HEK293T (cell line): ENCODE measurements at regions not wholly inside any gene's neighbourhood (a gene's known extent, or its start where the extent isn't known, plus 50 kb on each side); places are given as distances from the start of the nearest gene placed in this dataset.

Experiments
- BHLHE40 ChIP-seq: fragments of 450-650 bp; IDR thresholded peaks from 2 replicates; pipeline ENCODE4 v1.6.1; 2016; ENCODE audit warnings: mild to moderate bottlenecking, moderate library complexity, borderline replicate concordance
- ELF4 ChIP-seq: fragments of 450-650 bp; IDR thresholded peaks from 2 replicates; pipeline ENCODE4 v1.6.1; 2017; ENCODE audit warnings: antibody characterized with exemption
- FOXK2 ChIP-seq: fragments of 450-650 bp; IDR thresholded peaks from 2 replicates; pipeline ENCODE4 v1.6.1; 2016; ENCODE audit warnings: mild to moderate bottlenecking
- L3MBTL2 ChIP-seq: fragments of 450-650 bp; conservative IDR thresholded peaks from 2 replicates; pipeline ENCODE4 v1.6.1; 2016; ENCODE audit warnings: mild to moderate bottlenecking
- SP1 ChIP-seq: fragments of 450-650 bp; IDR thresholded peaks from 2 replicates; pipeline ENCODE4 v1.6.1; 2017
- TARDBP ChIP-seq: fragments of 450-650 bp; IDR thresholded peaks from 2 replicates; pipeline ENCODE4 v1.6.1; 2016

GRCh38 chr1:195701149-195701548 lies 907.1 kb downstream of the KCNT2 start:
- TF ChIP-seq TARDBP (no peak), SP1 (no peak), BHLHE40 (no peak), FOXK2 (no peak), ELF4 (no peak), L3MBTL2 (no peak)
